ENCODE measurements at regions not wholly inside any gene's neighbourhood (a gene's known extent, or its start where the extent isn't known, plus 50 kb on each side); places are given as distances from the start of the nearest gene placed in this dataset.

- Histone ChIP-seq H3K4me2 (ENCODE audit: low read length, poor library complexity, severe bottlenecking) (no peak overlapping the region), H3K23ac (ENCODE audit: low read length in 2 of 2) (no peak overlapping the region), H4K91ac (ENCODE audit: low read length) (no peak overlapping the region), H2BK120ac (ENCODE audit: low read depth, low read length) (no peak overlapping the region), H3K27me3 (ENCODE audit: control insufficient read depth in 1 of 2, insufficient read depth in 1 of 2, low read length in 2 of 2) (peaks cover 30 to 38% of the 10 kb centered on the region in 2 experiments), H3K18ac (ENCODE audit: low read depth in 1 of 2, low read length in 2 of 2) (no peak overlapping the region), H3K79me1 (replicated peaks; ENCODE audit: low read length, poor library complexity, severe bottlenecking) (no peaks in the 10 kb centered on the region), H4K8ac (ENCODE audit: low read length) (no peak overlapping the region), H2BK5ac (ENCODE audit: low read depth, low read length, poor library complexity, severe bottlenecking) (no peak overlapping the region), H2AFZ (ENCODE audit: low read depth, low read length) (no peak overlapping the region), H3K14ac (ENCODE audit: low read length in 2 of 2) (no peak overlapping the region), H3K36me3 (ENCODE audit: control insufficient read depth in 1 of 2, insufficient read depth in 2 of 2, low read depth in 1 of 2, low read length in 2 of 2) (no peaks in the 10 kb centered on the region), H3K4ac (ENCODE audit: low read depth in 1 of 2, low read length in 2 of 2) (no peak overlapping the region), H3K4me3 (ENCODE audit: insufficient read depth in 1 of 2, low read depth in 1 of 2, low read length in 2 of 2) (no peak overlapping the region), H3K9me3 (ENCODE audit: control insufficient read depth, low read length) (no peaks in the 10 kb centered on the region), H2BK15ac (ENCODE audit: low read depth, poor library complexity, severe bottlenecking) (no peak overlapping the region), H3K4me1 (ENCODE audit: control insufficient read depth, insufficient read depth, low read depth, low read length) (peaks cover 7% of the 10 kb centered on the region), H2BK12ac (ENCODE audit: low read length in 2 of 2) (no peak overlapping the region), H3K9ac (ENCODE audit: low read length) (no peak overlapping the region), H3K27ac (ENCODE audit: low read length, poor library complexity, severe bottlenecking) (no peak overlapping the region), H2AK5ac (ENCODE audit: low read length, severe bottlenecking) (no peak overlapping the region)
- WGBS: 86% methylated on average over 4 of the region's 4 CpGs
- no peak for DNase-seq
These were observed 182.3 kb upstream of the GALNT2 start for GRCh38 chr1:229884765-229885164.

- H2AK5ac ChIP-seq (ENCODE audit: low read length, severe bottlenecking): no peak overlapping the region
- H2BK12ac ChIP-seq (ENCODE audit: low read length in 2 of 2): no peak overlapping the region
- H3K27me3 ChIP-seq (ENCODE audit: control insufficient read depth in 1 of 2, insufficient read depth in 1 of 2, low read length in 2 of 2): peaks cover 30 to 38% of the 10 kb centered on the region in 2 experiments
- WGBS: 88% methylated on average over 12 of the region's 12 CpGs
- no peak overlapping the region for H2BK15ac ChIP-seq (ENCODE audit: low read depth, poor library complexity, severe bottlenecking)
- H4K8ac ChIP-seq (ENCODE audit: low read length): no peak overlapping the region
- DNase-seq: no peak
- no peak overlapping the region for H3K18ac ChIP-seq (ENCODE audit: low read depth in 1 of 2, low read length in 2 of 2)
- H3K4me2 ChIP-seq (ENCODE audit: low read length, poor library complexity, severe bottlenecking): no peak overlapping the region
- H2BK5ac ChIP-seq (ENCODE audit: low read depth, low read length, poor library complexity, severe bottlenecking): no peak overlapping the region
- no peaks in the 10 kb centered on the region for H3K36me3 ChIP-seq (ENCODE audit: control insufficient read depth in 1 of 2, insufficient read depth in 2 of 2, low read depth in 1 of 2, low read length in 2 of 2)
- H3K27ac ChIP-seq (ENCODE audit: low read length, poor library complexity, severe bottlenecking): no peak overlapping the region
- H3K14ac ChIP-seq (ENCODE audit: low read length in 2 of 2): no peak overlapping the region
- no peak overlapping the region for H3K4me3 ChIP-seq (ENCODE audit: insufficient read depth in 1 of 2, low read depth in 1 of 2, low read length in 2 of 2)
- H2BK120ac ChIP-seq (ENCODE audit: low read depth, low read length): no peak overlapping the region
- no peak overlapping the region for H3K4ac ChIP-seq (ENCODE audit: low read depth in 1 of 2, low read length in 2 of 2)
- no peak overlapping the region for H3K9ac ChIP-seq (ENCODE audit: low read length)
- no peaks in the 10 kb centered on the region for H3K79me1 ChIP-seq (replicated peaks; ENCODE audit: low read length, poor library complexity, severe bottlenecking)
- H2AFZ ChIP-seq (ENCODE audit: low read depth, low read length): no peak overlapping the region
- H3K23ac ChIP-seq (ENCODE audit: low read length in 2 of 2): no peak overlapping the region
- H4K91ac ChIP-seq (ENCODE audit: low read length): no peak overlapping the region
- peaks cover 3% of the 10 kb centered on the region for H3K4me1 ChIP-seq (ENCODE audit: control insufficient read depth, insufficient read depth, low read depth, low read length)
- no peaks in the 10 kb centered on the region for H3K9me3 ChIP-seq (ENCODE audit: control insufficient read depth, low read length)
These were observed 181.2 kb upstream of the GALNT2 start for GRCh38 chr1:229885568-229886495.

GRCh38 chr1:229886636-229887035 is 180.4 kb upstream of the GALNT2 start:
- WGBS: 78% methylated on average over 8 of the region's 8 CpGs
- Histone ChIP-seq H2BK120ac (ENCODE audit: low read depth, low read length) (no peak overlapping the region), H3K18ac (ENCODE audit: low read depth in 1 of 2, low read length in 2 of 2) (no peak overlapping the region), H2BK12ac (ENCODE audit: low read length in 2 of 2) (no peak overlapping the region), H4K8ac (ENCODE audit: low read length) (no peak overlapping the region), H3K14ac (ENCODE audit: low read length in 2 of 2) (no peak overlapping the region), H2BK15ac (ENCODE audit: low read depth, poor library complexity, severe bottlenecking) (no peak overlapping the region), H3K4me3 (ENCODE audit: insufficient read depth in 1 of 2, low read depth in 1 of 2, low read length in 2 of 2) (no peak overlapping the region), H2BK5ac (ENCODE audit: low read depth, low read length, poor library complexity, severe bottlenecking) (no peak overlapping the region), H3K4me1 (ENCODE audit: control insufficient read depth, insufficient read depth, low read depth, low read length) (peaks cover 3% of the 10 kb centered on the region), H3K4ac (ENCODE audit: low read depth in 1 of 2, low read length in 2 of 2) (no peak overlapping the region), H3K79me1 (replicated peaks; ENCODE audit: low read length, poor library complexity, severe bottlenecking) (no peaks in the 10 kb centered on the region), H3K9me3 (ENCODE audit: control insufficient read depth, low read length) (no peaks in the 10 kb centered on the region), H3K4me2 (ENCODE audit: low read length, poor library complexity, severe bottlenecking) (no peak overlapping the region), H3K23ac (ENCODE audit: low read length in 2 of 2) (no peak overlapping the region), H4K91ac (ENCODE audit: low read length) (no peak overlapping the region), H3K9ac (ENCODE audit: low read length) (no peak overlapping the region), H3K27ac (ENCODE audit: low read length, poor library complexity, severe bottlenecking) (no peak overlapping the region), H2AFZ (ENCODE audit: low read depth, low read length) (no peak overlapping the region), H3K27me3 (ENCODE audit: control insufficient read depth in 1 of 2, insufficient read depth in 1 of 2, low read length in 2 of 2) (peaks cover 30 to 31% of the 10 kb centered on the region in 2 experiments), H3K36me3 (ENCODE audit: control insufficient read depth in 1 of 2, insufficient read depth in 2 of 2, low read depth in 1 of 2, low read length in 2 of 2) (no peaks in the 10 kb centered on the region), H2AK5ac (ENCODE audit: low read length, severe bottlenecking) (no peak overlapping the region)
- DNase-seq: no peak

GRCh38 chr1:229887043-229887822 is 179.8 kb upstream of the GALNT2 start:
- whole genome bisulfite sequencing: 82% methylated on average over 3 of the region's 3 CpGs
- H4K8ac ChIP-seq (ENCODE audit: low read length): no peak overlapping the region
- H4K91ac ChIP-seq (ENCODE audit: low read length): no peak overlapping the region
- no peak overlapping the region for H3K4ac ChIP-seq (ENCODE audit: low read depth in 1 of 2, low read length in 2 of 2)
- H2BK12ac ChIP-seq (ENCODE audit: low read length in 2 of 2): no peak overlapping the region
- H2AK5ac ChIP-seq (ENCODE audit: low read length, severe bottlenecking): no peak overlapping the region
- H3K27me3 ChIP-seq (ENCODE audit: control insufficient read depth in 1 of 2, insufficient read depth in 1 of 2, low read length in 2 of 2): peaks cover 30 to 31% of the 10 kb centered on the region in 2 experiments
- no peak overlapping the region for H3K14ac ChIP-seq (ENCODE audit: low read length in 2 of 2)
- H3K79me1 ChIP-seq (replicated peaks; ENCODE audit: low read length, poor library complexity, severe bottlenecking): no peaks in the 10 kb centered on the region
- H3K9me3 ChIP-seq (ENCODE audit: control insufficient read depth, low read length): no peaks in the 10 kb centered on the region
- no peak overlapping the region for H2AFZ ChIP-seq (ENCODE audit: low read depth, low read length)
- no peak overlapping the region for H3K9ac ChIP-seq (ENCODE audit: low read length)
- H3K4me3 ChIP-seq (ENCODE audit: insufficient read depth in 1 of 2, low read depth in 1 of 2, low read length in 2 of 2): no peak overlapping the region
- no peak overlapping the region for H3K18ac ChIP-seq (ENCODE audit: low read depth in 1 of 2, low read length in 2 of 2)
- no peaks in the 10 kb centered on the region for H3K36me3 ChIP-seq (ENCODE audit: control insufficient read depth in 1 of 2, insufficient read depth in 2 of 2, low read depth in 1 of 2, low read length in 2 of 2)
- H2BK5ac ChIP-seq (ENCODE audit: low read depth, low read length, poor library complexity, severe bottlenecking): no peak overlapping the region
- H2BK120ac ChIP-seq (ENCODE audit: low read depth, low read length): no peak overlapping the region
- H2BK15ac ChIP-seq (ENCODE audit: low read depth, poor library complexity, severe bottlenecking): no peak overlapping the region
- no peak overlapping the region for H3K23ac ChIP-seq (ENCODE audit: low read length in 2 of 2)
- DNase-seq: no peak
- peaks cover 3% of the 10 kb centered on the region for H3K4me1 ChIP-seq (ENCODE audit: control insufficient read depth, insufficient read depth, low read depth, low read length)
- H3K27ac ChIP-seq (ENCODE audit: low read length, poor library complexity, severe bottlenecking): no peak overlapping the region
- no peak overlapping the region for H3K4me2 ChIP-seq (ENCODE audit: low read length, poor library complexity, severe bottlenecking)

Measured in mesenchymal stem cell (in vitro differentiated cells and primary cell).